K562 (cell line): ENCODE measurements at regions not wholly inside any gene's neighbourhood (a gene's known extent, or its start where the extent isn't known, plus 50 kb on each side); places are given as distances from the start of the nearest gene placed in this dataset.

Source experiments
- ATF4 ChIP-seq: fragments of 450-650 bp; formaldehyde crosslinking; IDR thresholded peaks from 2 replicates; pipeline ENCODE4 v1.4.0; 2022; ENCODE audit warnings: mild to moderate bottlenecking, moderate library complexity
- CCNT2 ChIP-seq: IDR thresholded peaks from 2 replicates; pipeline ENCODE4 v1.6.1; 2011; ENCODE audit warnings: borderline replicate concordance, low read depth, mild to moderate bottlenecking, moderate library complexity, mixed read lengths, low read length; ENCODE audit not compliant: insufficient read length; ENCODE audit errors: extremely low read depth
- CGGBP1 ChIP-seq: fragments of 250-450 bp; sonication (Bioruptor Pico); IDR thresholded peaks from 2 replicates; pipeline ENCODE4 v1.9.0; 2021; ENCODE audit warnings: mild to moderate bottlenecking
- CREB1 ChIP-seq, 2 experiments: sonication (generic) in 1 of 2; formaldehyde crosslinking in 1 of 2; IDR thresholded peaks; 2 replicates each; pipeline versions ENCODE4 v1.6.1 to v1.8.0; 2012 to 2022; ENCODE audit warnings: inconsistent platforms in 1 of 2, mild to moderate bottlenecking in 1 of 2, missing genetic modification reagents in 1 of 2, moderate library complexity in 1 of 2
- CREB3 ChIP-seq: fragments of 450-650 bp; conservative IDR thresholded peaks from 2 replicates; pipeline ENCODE4 v1.6.1; 2016; ENCODE audit warnings: missing genetic modification characterization, low read depth, mild to moderate bottlenecking, missing compliant biosample characterization, moderate library complexity
- CTBP1 ChIP-seq: fragments of 450-650 bp; IDR thresholded peaks from 2 replicates; pipeline ENCODE4 v1.6.1; 2016; ENCODE audit warnings: borderline replicate concordance
- ETV6 ChIP-seq, 3 experiments: fragments of 150-350 bp in 1 of 3; sonication (generic) in 1 of 3; formaldehyde crosslinking in 1 of 3; IDR thresholded peaks; 2 replicates each; pipeline versions ENCODE4 v1.6.1 to v1.8.0; 2014 to 2022; ENCODE audit warnings: borderline replicate concordance in 2 of 3, low read depth in 2 of 3, antibody characterized with exemption in 1 of 3, low read length in 1 of 3, mild to moderate bottlenecking in 1 of 3, missing genetic modification reagents in 1 of 3
- NUFIP1 ChIP-seq: fragments of 450-650 bp; IDR thresholded peaks from 2 replicates; pipeline ENCODE4 v1.6.1; 2018; ENCODE audit not compliant: partially characterized antibody
- RERE ChIP-seq: sonication (generic); formaldehyde crosslinking; IDR thresholded peaks from 2 replicates; pipeline ENCODE4 v1.8.0; 2023; ENCODE audit warnings: missing genetic modification reagents, mild to moderate bottlenecking, borderline replicate concordance
- SRSF3 ChIP-seq: fragments of 200-400 bp; formaldehyde crosslinking; IDR thresholded peaks from 2 replicates; pipeline ENCODE4 v1.6.1; 2016; ENCODE audit warnings: mild to moderate bottlenecking, low read length, moderate library complexity; ENCODE audit not compliant: insufficient read depth
- TFE3 ChIP-seq: fragments of 450-650 bp; formaldehyde crosslinking; IDR thresholded peaks from 2 replicates; pipeline ENCODE4 v1.4.0; 2020; ENCODE audit warnings: mild to moderate bottlenecking, mixed read lengths
- TOE1 ChIP-seq, 2 experiments: fragments of 450-650 bp in 1 of 2; sonication (generic) in 1 of 2; formaldehyde crosslinking in 1 of 2; IDR thresholded peaks; 2 replicates each; pipeline versions ENCODE4 v1.7.1 to v1.8.0; 2016 to 2022; ENCODE audit warnings: borderline replicate concordance in 2 of 2, mild to moderate bottlenecking in 2 of 2, antibody characterized with exemption in 1 of 2, inconsistent platforms in 1 of 2, low read depth in 1 of 2, missing genetic modification reagents in 1 of 2, moderate library complexity in 1 of 2
- ZNF764 ChIP-seq: fragments of 250-450 bp; sonication (Bioruptor Pico); IDR thresholded peaks from 2 replicates; pipeline ENCODE4 v1.4.0; 2020; ENCODE audit warnings: low read depth, mild to moderate bottlenecking, moderate library complexity

GRCh38 chr16:85327731-85328675 is 215.7 kb upstream of the CIBAR2 start (continued):
- TF ChIP-seq CGGBP1 (CRISPR knock-in tag) (no peak), SRSF3 (no peak), CREB1 (IDR thresholded peaks at IDR 0.05) (0 out of 2 replicates have a peak, but pooled peaks have one; percentile 3), CREB1 (CRISPR knock-in tag; IDR thresholded peaks at IDR 0.05) (peak; percentile 51), RERE (CRISPR knock-in tag) (no peak), NUFIP1 (no peak), CCNT2 (no peak), TOE1 (IDR thresholded peaks at IDR 0.05; ENCODE audit: borderline replicate concordance) (peak; percentile 42; the same call in 1 of the 2 replicates), TOE1 (CRISPR knock-in tag; IDR thresholded peaks at IDR 0.05; ENCODE audit: borderline replicate concordance, low read depth) (no peak), TFE3 (no peak), ZNF764 (CRISPR knock-in tag) (no peak), ETV6 (IDR thresholded peaks at IDR 0.05; ENCODE audit: borderline replicate concordance in 1 of 2, low read depth in 2 of 2, low read length in 1 of 2) (peak in 1 of 2 experiments; percentile 74; a peak in 1 of 4 replicates), ETV6 (CRISPR knock-in tag; IDR thresholded peaks at IDR 0.05; ENCODE audit: borderline replicate concordance) (no peak), CREB3 (0 out of 2 replicates have a peak, but pooled peaks have one; percentile 29), CTBP1 (peak; percentile 31; the same call in 1 of the 2 replicates), ATF4 (CRISPR knock-in tag) (no peak)
